HEK293 (cell line): ENCODE measurements at regions not wholly inside any gene's neighbourhood (a gene's known extent, or its start where the extent isn't known, plus 50 kb on each side); places are given as distances from the start of the nearest gene placed in this dataset.

ENCODE experiments used
- CTCF ChIP-seq: fragments of 450-650 bp; formaldehyde crosslinking; IDR thresholded peaks from 2 replicates; pipeline ENCODE4 v1.5.1; 2016; ENCODE audit warnings: missing biosample characterization, missing genetic modification characterization
- HOXC10 ChIP-seq: sonication (generic); formaldehyde crosslinking; IDR thresholded peaks from 2 replicates; pipeline ENCODE4 v1.8.1; 2023; ENCODE audit warnings: mild to moderate bottlenecking, missing genetic modification reagents
- KLF1 ChIP-seq: fragments of 450-650 bp; formaldehyde crosslinking; IDR thresholded peaks from 2 replicates; pipeline ENCODE4 v1.5.1; 2016; ENCODE audit warnings: missing biosample characterization, missing genetic modification characterization
- REST ChIP-seq: fragments of 450-650 bp; formaldehyde crosslinking; IDR thresholded peaks from 2 replicates; pipeline ENCODE4 v1.5.1; 2016; ENCODE audit warnings: missing biosample characterization, missing genetic modification characterization
- ZBTB49 ChIP-seq: fragments of 450-650 bp; formaldehyde crosslinking; IDR thresholded peaks from 2 replicates; pipeline ENCODE4 v1.5.1; 2016; ENCODE audit warnings: missing biosample characterization, missing genetic modification characterization, low read depth
- ZFP3 ChIP-seq: fragments of 450-650 bp; formaldehyde crosslinking; IDR thresholded peaks from 2 replicates; pipeline ENCODE4 v1.5.1; 2016; ENCODE audit warnings: low read depth, missing biosample characterization, missing genetic modification characterization
- ZNF138 ChIP-seq: fragments of 450-650 bp; formaldehyde crosslinking; IDR thresholded peaks from 2 replicates; pipeline ENCODE4 v1.5.1; 2016; ENCODE audit warnings: missing biosample characterization, missing genetic modification characterization, borderline replicate concordance
- ZNF398 ChIP-seq: fragments of 450-650 bp; formaldehyde crosslinking; IDR thresholded peaks from 2 replicates; pipeline ENCODE4 v1.5.1; 2017; ENCODE audit warnings: missing biosample characterization, missing genetic modification characterization
- ZNF404 ChIP-seq: fragments of 450-650 bp; formaldehyde crosslinking; IDR thresholded peaks from 2 replicates; pipeline ENCODE4 v1.5.1; 2017; ENCODE audit warnings: missing biosample characterization, missing genetic modification characterization
- ZNF596 ChIP-seq: fragments of 450-650 bp; IDR thresholded peaks from 2 replicates; pipeline ENCODE4 v1.5.0; 2018; ENCODE audit warnings: missing biosample characterization, mild to moderate bottlenecking, missing genetic modification characterization, moderate library complexity
- ZNF629 ChIP-seq: fragments of 450-650 bp; formaldehyde crosslinking; IDR thresholded peaks from 2 replicates; pipeline ENCODE4 v1.5.1; 2017; ENCODE audit warnings: missing biosample characterization, missing genetic modification characterization
- ZNF639 ChIP-seq: fragments of 450-650 bp; formaldehyde crosslinking; IDR thresholded peaks from 2 replicates; pipeline ENCODE4 v1.5.1; 2016; ENCODE audit warnings: missing biosample characterization, missing genetic modification characterization
- ZNF670 ChIP-seq: fragments of 450-650 bp; formaldehyde crosslinking; IDR thresholded peaks from 2 replicates; pipeline ENCODE4 v1.5.1; 2016; ENCODE audit warnings: missing biosample characterization, missing genetic modification characterization, low read depth
- ZSCAN5A ChIP-seq: fragments of 450-650 bp; formaldehyde crosslinking; IDR thresholded peaks from 2 replicates; pipeline ENCODE4 v1.5.1; 2016; ENCODE audit warnings: missing biosample characterization, missing genetic modification characterization

GRCh38 chr16:26985100-26986065 is 81.3 kb upstream of the C16orf82 start:
- TF ChIP-seq CTCF (tag by site-specific recombination) (no peak), ZNF398 (no peak), REST (no peak), ZFP3 (tag by site-specific recombination) (no peak), ZNF629 (tag by site-specific recombination) (no peak), ZSCAN5A (tag by site-specific recombination) (no peak), ZNF138 (tag by site-specific recombination) (no peak), ZNF596 (tag by site-specific recombination) (no peak), ZNF404 (tag by site-specific recombination) (no peak), HOXC10 (CRISPR knock-in tag) (no peak), ZBTB49 (tag by site-specific recombination) (no peak), KLF1 (tag by site-specific recombination) (no peak), ZNF639 (no peak), ZNF670 (tag by site-specific recombination) (no peak)
